A549 (cell line): ENCODE measurements at regions not wholly inside any gene's neighbourhood (a gene's known extent, or its start where the extent isn't known, plus 50 kb on each side); places are given as distances from the start of the nearest gene placed in this dataset.

Experiments
- ATAC-seq, 2 experiments: fragments of 200-7000 bp in 1 of 2; fragments of >200 bp in 1 of 2; cut with Nextera tagmentation in 1 of 2; cut with Tn5 transposase in 1 of 2; 3 replicates each; pipeline versions ENCODE4 v1.8.0 to v1.9.1; 2018 to 2020; ENCODE audit warnings: mild to moderate bottlenecking in 1 of 2, moderate library complexity in 1 of 2
- CTCF ChIA-PET: fragments of 300-600 bp; sonication (Branson Sonifier 250); formaldehyde crosslinking; extraction: SDS; loops from one replicate; lab custom pipeline; 2021; ENCODE audit warnings: antibody characterized with exemption, inconsistent platforms; lab: Yijun Ruan, JAX
- POLR2A ChIA-PET: fragments of 350-600 bp; formaldehyde crosslinking; extraction: SDS; loops from one replicate; lab custom pipeline; 2021; ENCODE audit warnings: antibody characterized with exemption, inconsistent platforms; lab: Yijun Ruan, JAX
- DNase-seq, 2 experiments: peaks; one replicate each; pipeline versions ENCODE4 v3.0.0 to v3.0.0-alpha.2; 2011 to 2016; ENCODE audit warnings: low read depth in 1 of 2, low spot score in 1 of 2
- FAIRE-seq: peaks from 2 replicates; lab custom pipeline; 2011; peaks lifted over from hg19 to GRCh38; lab: Jason Lieb, UNC
- H3K27ac ChIP-seq, 2 experiments: fragments of >200 bp; sonication (Bioruptor Twin); formaldehyde crosslinking; 3 replicates each; pipeline ENCODE4 v1.5.1; 2016 to 2017
- H3K4me1 ChIP-seq: fragments of >200 bp; sonication (Bioruptor Twin); formaldehyde crosslinking; 3 replicates; pipeline ENCODE4 v1.6.1; 2016
- H3K4me2 ChIP-seq: fragments of >200 bp; sonication (Bioruptor Twin); formaldehyde crosslinking; 3 replicates; pipeline ENCODE4 v1.6.1; 2016
- H3K4me3 ChIP-seq: fragments of >200 bp; sonication (Bioruptor Twin); formaldehyde crosslinking; 3 replicates; pipeline ENCODE4 v1.5.1; 2016
- H3K9me3 ChIP-seq: fragments of >200 bp; sonication (Bioruptor Twin); formaldehyde crosslinking; 3 replicates; pipeline ENCODE4 v1.6.1; 2016
- CBX8 ChIP-seq: fragments of 200-600 bp; sonication (generic); IDR thresholded peaks from 2 replicates; pipeline ENCODE4 v1.6.1; 2016
- CTCF ChIP-seq: fragments of >200 bp; sonication (Bioruptor Twin); formaldehyde crosslinking; IDR thresholded peaks from 3 replicates; pipeline ENCODE4 v1.5.1; 2016
- EHF ChIP-seq: fragments of 250-450 bp; sonication (Bioruptor Pico); IDR thresholded peaks from 2 replicates; pipeline ENCODE4 v1.5.0; 2020; ENCODE audit warnings: mild to moderate bottlenecking
- EP300 ChIP-seq, 2 experiments: fragments of >200 bp; sonication (Bioruptor Twin); formaldehyde crosslinking; IDR thresholded peaks; 2 replicates in 1 of 2; 3 replicates in 1 of 2; pipeline ENCODE4 v1.6.1; 2016 to 2017
- ESRRA ChIP-seq: fragments of 150-350 bp; IDR thresholded peaks from 2 replicates; pipeline ENCODE4 v1.6.1; 2014; ENCODE audit warnings: mild to moderate bottlenecking, low read length, borderline replicate concordance
- FOSB ChIP-seq: fragments of 250-450 bp; sonication (Bioruptor Pico); IDR thresholded peaks from 2 replicates; pipeline ENCODE4 v1.5.0; 2020; ENCODE audit warnings: mild to moderate bottlenecking, moderate library complexity
- FOSL2 ChIP-seq, 2 experiments: fragments of 450-650 bp in 1 of 2; fragments of >200 bp in 1 of 2; sonication (Bioruptor Twin) in 1 of 2; formaldehyde crosslinking; IDR thresholded peaks; 2 replicates each; pipeline versions ENCODE4 v1.5.0 to v1.6.1; 2016 to 2020; ENCODE audit warnings: mild to moderate bottlenecking in 1 of 2, moderate library complexity in 1 of 2
- HDAC2 ChIP-seq: fragments of 200-600 bp; sonication (generic); IDR thresholded peaks from 2 replicates; pipeline ENCODE4 v1.6.1; 2016
- HEYL ChIP-seq: fragments of 250-450 bp; sonication (Bioruptor Pico); IDR thresholded peaks from 2 replicates; pipeline ENCODE4 v1.8.0; 2021; ENCODE audit warnings: mild to moderate bottlenecking, moderate library complexity
- HMGXB4 ChIP-seq: fragments of 250-450 bp; sonication (Bioruptor Pico); IDR thresholded peaks from 2 replicates; pipeline ENCODE4 v1.5.0; 2021; ENCODE audit warnings: mild to moderate bottlenecking, moderate library complexity, borderline replicate concordance
- JUN ChIP-seq, 2 experiments: fragments of >200 bp; sonication (Bioruptor Twin); formaldehyde crosslinking; IDR thresholded peaks; 2 replicates in 1 of 2; 3 replicates in 1 of 2; pipeline ENCODE4 v1.6.1; 2016 to 2017
- JUNB ChIP-seq: fragments of >200 bp; sonication (Bioruptor Twin); formaldehyde crosslinking; IDR thresholded peaks from 2 replicates; pipeline ENCODE4 v1.6.1; 2016
- KDM5A ChIP-seq: fragments of 200-600 bp; sonication (generic); IDR thresholded peaks from 2 replicates; pipeline ENCODE4 v1.6.1; 2016; ENCODE audit warnings: antibody characterized with exemption, mild to moderate bottlenecking
- MAFK ChIP-seq: fragments of 450-650 bp; IDR thresholded peaks from 2 replicates; pipeline ENCODE4 v1.6.1; 2014; ENCODE audit not compliant: partially characterized antibody
- MAZ ChIP-seq: fragments of 150-350 bp; IDR thresholded peaks from 2 replicates; pipeline ENCODE4 v1.6.1; 2014; ENCODE audit warnings: antibody characterized with exemption, low read depth, low read length, borderline replicate concordance
- NPAS2 ChIP-seq: fragments of 250-450 bp; sonication (Bioruptor Pico); IDR thresholded peaks from 2 replicates; pipeline ENCODE4 v1.8.0; 2022; ENCODE audit warnings: mild to moderate bottlenecking, moderate library complexity, borderline replicate concordance
- RAD21 ChIP-seq, 2 experiments: fragments of >200 bp in 1 of 2; sonication (Bioruptor Twin) in 1 of 2; formaldehyde crosslinking in 1 of 2; IDR thresholded peaks in 1 of 2; conservative IDR thresholded peaks in 1 of 2; 2 replicates in 1 of 2; 3 replicates in 1 of 2; pipeline ENCODE4 v1.6.1; 2012 to 2018; ENCODE audit warnings: inconsistent platforms in 1 of 2
- RCOR1 ChIP-seq: fragments of 150-350 bp; IDR thresholded peaks from 2 replicates; pipeline ENCODE4 v1.6.1; 2014; ENCODE audit warnings: antibody characterized with exemption, low read length, low read depth
- RFX5 ChIP-seq: fragments of 450-650 bp; IDR thresholded peaks from 2 replicates; pipeline ENCODE4 v1.7.1; 2014; ENCODE audit warnings: antibody characterized with exemption, mild to moderate bottlenecking, moderate library complexity
- RNF2 ChIP-seq: fragments of 200-600 bp; sonication (generic); IDR thresholded peaks from 2 replicates; pipeline ENCODE4 v1.6.1; 2016; ENCODE audit warnings: low read depth, mild to moderate bottlenecking, antibody characterized with exemption, moderate library complexity, borderline replicate concordance
- SREBF2 ChIP-seq: fragments of 450-650 bp; IDR thresholded peaks from 2 replicates; pipeline ENCODE4 v1.6.1; 2014; ENCODE audit warnings: mild to moderate bottlenecking, moderate library complexity
- ZNF302 ChIP-seq: fragments of 250-450 bp; sonication (Bioruptor Pico); IDR thresholded peaks from 2 replicates; pipeline ENCODE4 v1.9.0; 2021; ENCODE audit warnings: inconsistent platforms, mild to moderate bottlenecking, moderate library complexity
- ZSCAN20 ChIP-seq: fragments of 250-450 bp; sonication (Bioruptor Pico); IDR thresholded peaks from 2 replicates; pipeline ENCODE4 v1.8.0; 2022; ENCODE audit warnings: mild to moderate bottlenecking, moderate library complexity
- WGBS: methylation state at CpG from one replicate; pipeline ENCODE4 v1.1.6; 2017; ENCODE audit errors: missing lambda C conversion rate; 5-methylcytosine and 5-hydroxymethylcytosine counted together
- TF ChIP-seq, protein P1 (sequence below): fragments of 450-650 bp; IDR thresholded peaks from 2 replicates; pipeline ENCODE4 v1.6.1; 2014; ENCODE audit warnings: antibody characterized with exemption
- TF ChIP-seq, protein P2 (sequence below): IDR thresholded peaks from 2 replicates; pipeline ENCODE4 v1.6.1; 2012
- TF ChIP-seq, protein P3 (sequence below): fragments of 150-350 bp; IDR thresholded peaks from 2 replicates; pipeline ENCODE4 v1.6.1; 2014; ENCODE audit warnings: low read depth, mild to moderate bottlenecking, low read length
- TF ChIP-seq, protein P4 (sequence below): IDR thresholded peaks from 2 replicates; pipeline ENCODE4 v1.6.1; 2012

DNA sequence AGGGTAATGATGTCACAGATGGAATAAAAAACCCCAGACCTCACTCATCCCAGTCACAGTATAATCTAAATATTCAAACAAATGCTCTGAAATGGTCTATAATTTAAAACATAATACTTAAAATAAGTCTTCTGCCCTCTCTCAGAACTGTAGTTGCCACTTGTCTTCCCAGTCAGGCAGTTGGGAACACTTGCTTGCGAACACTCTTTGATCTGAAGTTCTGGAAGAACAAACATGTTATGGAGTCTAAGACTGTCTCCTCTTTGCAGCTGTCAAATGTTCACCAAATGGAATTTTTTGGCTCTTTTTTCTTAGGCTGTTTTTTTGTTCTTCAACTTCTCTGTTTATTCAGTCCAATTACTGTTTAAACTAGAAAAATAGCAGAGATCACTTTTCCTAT, 711.1 kb upstream of the GOLIM4 start:
- Histone ChIP-seq H3K27ac (no peak overlapping the region), H3K9me3 (no peaks in the 10 kb centered on the region), H3K4me2 (no peak overlapping the region), H3K4me3 (no peak overlapping the region), H3K4me1 (no peaks in the 10 kb centered on the region)
- ATAC-seq (no peak), DNase-seq (no peak), FAIRE-seq (no peak)
- TF ChIP-seq FOSL2 (IDR thresholded peaks at IDR 0.05) (no peak), FOSL2 (CRISPR knock-in tag; IDR thresholded peaks at IDR 0.05) (no peak), EHF (CRISPR knock-in tag) (no peak), RFX5 (no peak), ZSCAN20 (no peak), MAFK (no peak), CBX8 (no peak), HMGXB4 (CRISPR knock-in tag) (no peak), RNF2 (no peak)
- TF ChIP-seq, protein P1, sequence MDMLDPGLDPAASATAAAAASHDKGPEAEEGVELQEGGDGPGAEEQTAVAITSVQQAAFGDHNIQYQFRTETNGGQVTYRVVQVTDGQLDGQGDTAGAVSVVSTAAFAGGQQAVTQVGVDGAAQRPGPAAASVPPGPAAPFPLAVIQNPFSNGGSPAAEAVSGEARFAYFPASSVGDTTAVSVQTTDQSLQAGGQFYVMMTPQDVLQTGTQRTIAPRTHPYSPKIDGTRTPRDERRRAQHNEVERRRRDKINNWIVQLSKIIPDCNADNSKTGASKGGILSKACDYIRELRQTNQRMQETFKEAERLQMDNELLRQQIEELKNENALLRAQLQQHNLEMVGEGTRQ: no peak
- ChIA-PET POLR2A (no interaction called here), CTCF (no interaction called here)
- 81% methylated on average over 1 of the region's 1 CpG for WGBS

DNA sequence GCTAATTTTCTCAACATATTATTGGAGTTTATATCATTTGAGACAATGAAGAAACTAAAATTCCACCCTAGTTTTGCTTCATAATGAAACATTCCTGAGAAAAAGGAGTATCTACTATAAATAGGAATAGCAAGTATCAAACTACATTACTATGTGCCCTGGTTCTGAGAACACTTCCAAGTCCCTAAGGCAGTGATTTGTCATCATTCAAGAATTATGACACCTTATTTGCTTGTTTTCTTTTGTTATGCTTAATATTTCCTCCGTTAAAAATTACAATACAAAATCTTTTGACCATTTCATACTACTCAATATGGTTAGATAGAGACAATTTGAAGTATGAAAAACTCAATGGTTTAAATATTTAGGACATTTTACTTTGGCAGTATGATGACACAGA, 707.8 kb upstream of the GOLIM4 start:
- WGBS: 0% methylated on average over 1 of the region's 1 CpG
- no peaks in the 10 kb centered on the region for H3K9me3 ChIP-seq
- H3K4me1 ChIP-seq: no peaks in the 10 kb centered on the region
- no peak overlapping the region for H3K27ac ChIP-seq
- no peak for DNase-seq
- no peak overlapping the region for H3K4me2 ChIP-seq
- POLR2A ChIA-PET: no interaction called here
- no peak for FAIRE-seq
- TF ChIP-seq, protein P2, sequence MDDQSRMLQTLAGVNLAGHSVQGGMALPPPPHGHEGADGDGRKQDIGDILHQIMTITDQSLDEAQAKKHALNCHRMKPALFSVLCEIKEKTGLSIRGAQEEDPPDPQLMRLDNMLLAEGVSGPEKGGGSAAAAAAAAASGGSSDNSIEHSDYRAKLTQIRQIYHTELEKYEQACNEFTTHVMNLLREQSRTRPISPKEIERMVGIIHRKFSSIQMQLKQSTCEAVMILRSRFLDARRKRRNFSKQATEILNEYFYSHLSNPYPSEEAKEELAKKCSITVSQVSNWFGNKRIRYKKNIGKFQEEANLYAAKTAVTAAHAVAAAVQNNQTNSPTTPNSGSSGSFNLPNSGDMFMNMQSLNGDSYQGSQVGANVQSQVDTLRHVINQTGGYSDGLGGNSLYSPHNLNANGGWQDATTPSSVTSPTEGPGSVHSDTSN: no peak
- TF ChIP-seq HEYL (no peak), MAZ (no peak), CTCF (no peak), SREBF2 (no peak), JUN (IDR thresholded peaks at IDR 0.05) (no peak), RAD21 (conservative IDR thresholded peaks at IDR 0.05 in 1 of 2, IDR thresholded peaks at IDR 0.05 in 1 of 2) (no peak), KDM5A (no peak), HMGXB4 (CRISPR knock-in tag) (no peak), RFX5 (no peak), ESRRA (no peak), HDAC2 (no peak), NPAS2 (CRISPR knock-in tag) (no peak), RCOR1 (no peak), EP300 (IDR thresholded peaks at IDR 0.05) (no peak), ZNF302 (no peak), FOSB (CRISPR knock-in tag) (no peak), JUNB (no peak)
- TF ChIP-seq, protein P3, sequence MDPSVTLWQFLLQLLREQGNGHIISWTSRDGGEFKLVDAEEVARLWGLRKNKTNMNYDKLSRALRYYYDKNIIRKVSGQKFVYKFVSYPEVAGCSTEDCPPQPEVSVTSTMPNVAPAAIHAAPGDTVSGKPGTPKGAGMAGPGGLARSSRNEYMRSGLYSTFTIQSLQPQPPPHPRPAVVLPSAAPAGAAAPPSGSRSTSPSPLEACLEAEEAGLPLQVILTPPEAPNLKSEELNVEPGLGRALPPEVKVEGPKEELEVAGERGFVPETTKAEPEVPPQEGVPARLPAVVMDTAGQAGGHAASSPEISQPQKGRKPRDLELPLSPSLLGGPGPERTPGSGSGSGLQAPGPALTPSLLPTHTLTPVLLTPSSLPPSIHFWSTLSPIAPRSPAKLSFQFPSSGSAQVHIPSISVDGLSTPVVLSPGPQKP: no peak
- TF ChIP-seq, protein P4, sequence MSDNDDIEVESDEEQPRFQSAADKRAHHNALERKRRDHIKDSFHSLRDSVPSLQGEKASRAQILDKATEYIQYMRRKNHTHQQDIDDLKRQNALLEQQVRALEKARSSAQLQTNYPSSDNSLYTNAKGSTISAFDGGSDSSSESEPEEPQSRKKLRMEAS: no peak
- TF ChIP-seq, all 56 proteins: peak for 0
- CTCF ChIA-PET: no interaction called here
- H3K4me3 ChIP-seq: no peak overlapping the region
- no peak for ATAC-seq
